ENCODE measurements at regions not wholly inside any gene's neighbourhood (a gene's known extent, or its start where the extent isn't known, plus 50 kb on each side); places are given as distances from the start of the nearest gene placed in this dataset.

GRCh38 chr3:103662591-103662990 is 1227.8 kb downstream of the ZPLD1 start:
- ATAC-seq (replicated peaks; ENCODE audit: extremely low read depth, poor library complexity, severe bottlenecking): no peak
- Mint-ChIP-seq H3K4me3 (no peak overlapping the region), H3K36me3 (ENCODE audit: insufficient read depth) (peaks cover 2% of the 10 kb centered on the region), H3K27ac (ENCODE audit: low read depth) (no peak overlapping the region), H3K4me1 (no peaks in the 10 kb centered on the region), H3K9me3 (peaks cover 11% of the 10 kb centered on the region), H3K27me3 (no peaks in the 10 kb centered on the region)
- no peak for DNase-seq (ENCODE audit: low spot score in 2 of 2)

DNA sequence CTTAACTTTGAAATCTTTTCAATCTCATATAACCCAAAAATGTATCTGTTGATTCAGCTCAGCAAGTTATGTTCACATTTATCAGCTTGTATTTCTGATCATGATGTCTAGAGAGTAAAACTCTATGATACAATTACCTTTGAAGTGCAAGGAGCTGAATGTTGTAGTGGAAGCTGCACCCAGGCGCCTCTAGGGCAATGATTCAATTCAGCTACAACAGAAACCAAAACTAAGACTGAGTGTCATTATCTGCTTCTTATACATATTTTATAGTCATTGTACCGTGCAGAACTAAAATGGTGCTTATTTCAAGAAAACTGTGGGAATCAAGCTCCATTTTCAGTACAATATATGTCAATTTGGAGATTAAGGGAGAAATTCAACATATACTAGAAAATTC is 1237.5 kb downstream of the ZPLD1 start:
- Mint-ChIP-seq H3K27me3 (no peaks in the 10 kb centered on the region), H3K9me3 (no peaks in the 10 kb centered on the region), H3K4me1 (no peaks in the 10 kb centered on the region), H3K4me3 (no peak overlapping the region), H3K27ac (ENCODE audit: low read depth) (no peak overlapping the region), H3K36me3 (ENCODE audit: insufficient read depth) (peaks cover 1% of the 10 kb centered on the region)
- no peak for DNase-seq (ENCODE audit: low spot score in 2 of 2)
- ATAC-seq (replicated peaks; ENCODE audit: extremely low read depth, poor library complexity, severe bottlenecking): no peak

- Mint-ChIP-seq H3K27ac (ENCODE audit: low read depth) (no peak overlapping the region), H3K4me1 (no peaks in the 10 kb centered on the region), H3K27me3 (no peaks in the 10 kb centered on the region), H3K9me3 (no peaks in the 10 kb centered on the region), H3K36me3 (ENCODE audit: insufficient read depth) (no peaks in the 10 kb centered on the region), H3K4me3 (no peak overlapping the region)
- DNase-seq (ENCODE audit: low spot score in 2 of 2) (no peak), ATAC-seq (replicated peaks; ENCODE audit: extremely low read depth, poor library complexity, severe bottlenecking) (no peak)
Observed at GRCh38 chr3:103684904-103685303, 1250.1 kb downstream of the ZPLD1 start.

GRCh38 chr3:103685939-103686338 is 1251.1 kb downstream of the ZPLD1 start:
- Mint-ChIP-seq H3K4me1 (no peaks in the 10 kb centered on the region), H3K9me3 (peaks cover under 1% of the 10 kb centered on the region), H3K27me3 (no peaks in the 10 kb centered on the region), H3K36me3 (ENCODE audit: insufficient read depth) (no peaks in the 10 kb centered on the region), H3K27ac (ENCODE audit: low read depth) (no peak overlapping the region), H3K4me3 (no peak overlapping the region)
- no peak for DNase-seq (ENCODE audit: low spot score in 2 of 2)
- no peak for ATAC-seq (replicated peaks; ENCODE audit: extremely low read depth, poor library complexity, severe bottlenecking)

- Mint-ChIP-seq H3K27ac (ENCODE audit: low read depth) (no peak overlapping the region), H3K9me3 (peaks cover 12% of the 10 kb centered on the region), H3K36me3 (ENCODE audit: insufficient read depth) (no peaks in the 10 kb centered on the region), H3K27me3 (no peaks in the 10 kb centered on the region), H3K4me1 (no peaks in the 10 kb centered on the region), H3K4me3 (no peak overlapping the region)
- ATAC-seq (replicated peaks; ENCODE audit: extremely low read depth, poor library complexity, severe bottlenecking) (no peak), DNase-seq (ENCODE audit: low spot score in 2 of 2) (no peak)
Observed at GRCh38 chr3:103690536-103690935, 1255.7 kb downstream of the ZPLD1 start.

DNA sequence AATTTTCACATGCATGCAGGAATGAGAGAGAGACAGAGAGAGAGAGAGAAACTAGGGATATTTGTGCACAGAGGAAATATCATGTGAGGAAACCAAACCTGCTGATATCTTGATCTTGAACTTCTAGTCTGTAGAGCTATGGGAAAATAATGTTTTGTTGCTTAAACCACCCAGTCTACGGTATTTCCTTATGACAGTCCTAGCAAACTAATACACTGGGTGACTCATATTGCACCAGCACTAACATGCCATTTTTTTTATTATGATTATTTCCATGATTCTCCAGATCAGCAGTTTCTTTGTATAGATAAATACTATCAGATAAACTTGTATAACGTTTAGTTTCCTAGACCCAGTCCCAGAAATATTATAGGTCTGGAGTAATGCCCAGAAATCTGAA is 1259.0 kb downstream of the ZPLD1 start:
- no peak for ATAC-seq (replicated peaks; ENCODE audit: extremely low read depth, poor library complexity, severe bottlenecking)
- DNase-seq (ENCODE audit: low spot score in 2 of 2): no peak
- Mint-ChIP-seq H3K36me3 (ENCODE audit: insufficient read depth) (no peaks in the 10 kb centered on the region), H3K27me3 (no peaks in the 10 kb centered on the region), H3K27ac (ENCODE audit: low read depth) (no peak overlapping the region), H3K9me3 (peaks cover 18% of the 10 kb centered on the region), H3K4me1 (no peaks in the 10 kb centered on the region), H3K4me3 (no peak overlapping the region)

DNA sequence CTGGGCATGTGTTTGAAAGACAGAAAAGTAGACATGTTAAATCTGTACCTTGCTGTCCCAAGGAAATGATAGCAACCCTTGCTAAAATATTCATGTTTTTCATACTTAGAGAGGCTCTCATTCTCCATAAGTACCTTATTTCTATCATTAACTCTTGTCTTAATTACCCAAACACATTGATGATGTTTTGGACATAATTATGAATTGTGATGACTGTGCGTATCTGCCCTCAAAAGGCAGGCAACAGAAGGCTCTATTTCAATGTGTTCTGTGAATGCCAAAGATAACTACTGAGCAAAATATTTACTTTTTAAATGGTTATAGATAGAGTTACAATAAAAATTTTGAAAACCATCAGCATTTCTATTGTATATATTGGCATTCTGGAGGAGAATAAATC is 1263.8 kb downstream of the ZPLD1 start:
- no peak overlapping the region for H3K27ac Mint-ChIP-seq (ENCODE audit: low read depth)
- no peak for DNase-seq (ENCODE audit: low spot score in 2 of 2)
- no peaks in the 10 kb centered on the region for H3K4me1 Mint-ChIP-seq
- H3K4me3 Mint-ChIP-seq: no peak overlapping the region
- no peak for ATAC-seq (replicated peaks; ENCODE audit: extremely low read depth, poor library complexity, severe bottlenecking)
- no peaks in the 10 kb centered on the region for H3K27me3 Mint-ChIP-seq
- H3K9me3 Mint-ChIP-seq: peaks cover 6% of the 10 kb centered on the region
- no peaks in the 10 kb centered on the region for H3K36me3 Mint-ChIP-seq (ENCODE audit: insufficient read depth)

- H3K27me3 Mint-ChIP-seq: no peaks in the 10 kb centered on the region
- no peak for ATAC-seq (replicated peaks; ENCODE audit: extremely low read depth, poor library complexity, severe bottlenecking)
- H3K27ac Mint-ChIP-seq (ENCODE audit: low read depth): no peak overlapping the region
Observed at GRCh38 chr3:103699228-103699627, 1264.4 kb downstream of the ZPLD1 start.

DNA sequence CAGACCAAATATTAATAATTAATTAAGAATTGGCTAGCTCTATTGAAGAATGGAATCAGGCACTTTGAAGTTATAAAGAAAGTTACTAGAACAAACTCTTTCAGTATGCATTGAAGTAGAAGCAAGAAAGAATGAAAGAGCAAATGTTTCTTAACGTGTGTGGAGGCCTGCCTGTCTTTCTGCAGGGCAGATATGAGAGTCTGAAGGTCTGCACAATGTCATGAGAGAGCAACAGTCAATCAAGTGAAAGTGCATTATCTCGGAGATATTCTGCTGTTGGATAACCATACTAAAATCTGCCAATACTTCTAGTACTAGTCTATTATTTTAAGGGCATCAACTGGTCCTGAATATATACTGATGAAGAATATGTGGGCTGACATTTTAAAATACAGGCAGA is 1270.8 kb downstream of the ZPLD1 start:
- Mint-ChIP-seq H3K4me1 (no peaks in the 10 kb centered on the region), H3K36me3 (ENCODE audit: insufficient read depth) (peaks cover 1% of the 10 kb centered on the region), H3K4me3 (no peak overlapping the region), H3K27ac (ENCODE audit: low read depth) (no peak overlapping the region), H3K9me3 (no peaks in the 10 kb centered on the region), H3K27me3 (no peaks in the 10 kb centered on the region)
- no peak for ATAC-seq (replicated peaks; ENCODE audit: extremely low read depth, poor library complexity, severe bottlenecking)
- DNase-seq (ENCODE audit: low spot score in 2 of 2): no peak

More at GRCh38 chr3:103699228-103699627, 1264.4 kb downstream of the ZPLD1 start:
- Mint-ChIP-seq H3K4me1 (no peaks in the 10 kb centered on the region), H3K36me3 (ENCODE audit: insufficient read depth) (no peaks in the 10 kb centered on the region), H3K9me3 (peaks cover 6% of the 10 kb centered on the region), H3K4me3 (no peak overlapping the region)
- DNase-seq (ENCODE audit: low spot score in 2 of 2): no peak

- Mint-ChIP-seq H3K27me3 (no peaks in the 10 kb centered on the region), H3K27ac (ENCODE audit: low read depth) (no peak overlapping the region), H3K9me3 (no peaks in the 10 kb centered on the region), H3K4me1 (no peaks in the 10 kb centered on the region), H3K36me3 (ENCODE audit: insufficient read depth) (peaks cover 1% of the 10 kb centered on the region), H3K4me3 (no peak overlapping the region)
- DNase-seq (ENCODE audit: low spot score in 2 of 2) (no peak), ATAC-seq (replicated peaks; ENCODE audit: extremely low read depth, poor library complexity, severe bottlenecking) (no peak)
Observed at GRCh38 chr3:103706671-103707070, 1271.9 kb downstream of the ZPLD1 start.

DNA sequence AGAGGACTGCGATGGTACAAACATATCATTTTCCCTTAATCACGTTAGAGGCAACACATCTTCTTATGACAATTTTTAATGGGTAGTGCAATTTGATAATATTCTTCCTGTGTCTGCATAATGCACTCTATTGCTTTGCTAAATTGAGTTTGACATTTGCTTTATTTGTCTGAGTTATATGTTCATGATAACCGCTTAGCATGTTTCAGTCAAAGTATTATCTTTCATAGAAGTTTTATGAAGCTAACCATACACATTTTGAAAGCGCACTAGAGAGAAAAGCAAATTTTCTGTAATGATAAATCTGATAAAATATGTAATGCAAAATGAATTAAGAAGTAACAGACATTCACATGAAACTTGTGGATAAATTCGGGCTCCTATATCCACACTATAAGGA is 1276.9 kb downstream of the ZPLD1 start:
- DNase-seq (ENCODE audit: low spot score in 2 of 2): no peak
- no peaks in the 10 kb centered on the region for H3K27me3 Mint-ChIP-seq
- ATAC-seq (replicated peaks; ENCODE audit: extremely low read depth, poor library complexity, severe bottlenecking): no peak
- H3K9me3 Mint-ChIP-seq: peaks cover 6% of the 10 kb centered on the region
- no peak overlapping the region for H3K4me3 Mint-ChIP-seq
- H3K4me1 Mint-ChIP-seq: no peaks in the 10 kb centered on the region
- no peaks in the 10 kb centered on the region for H3K36me3 Mint-ChIP-seq (ENCODE audit: insufficient read depth)
- no peak overlapping the region for H3K27ac Mint-ChIP-seq (ENCODE audit: low read depth)

GRCh38 chr3:103712320-103713008 is 1277.6 kb downstream of the ZPLD1 start:
- ATAC-seq (replicated peaks; ENCODE audit: extremely low read depth, poor library complexity, severe bottlenecking): no peak
- no peak overlapping the region for H3K4me3 Mint-ChIP-seq
- H3K4me1 Mint-ChIP-seq: no peaks in the 10 kb centered on the region
- no peaks in the 10 kb centered on the region for H3K36me3 Mint-ChIP-seq (ENCODE audit: insufficient read depth)
- peaks cover 8% of the 10 kb centered on the region for H3K9me3 Mint-ChIP-seq
- H3K27ac Mint-ChIP-seq (ENCODE audit: low read depth): no peak overlapping the region
- DNase-seq (ENCODE audit: low spot score in 2 of 2): no peak
- H3K27me3 Mint-ChIP-seq: no peaks in the 10 kb centered on the region

- Mint-ChIP-seq H3K36me3 (ENCODE audit: insufficient read depth) (no peaks in the 10 kb centered on the region), H3K4me3 (no peak overlapping the region), H3K9me3 (peaks cover 4% of the 10 kb centered on the region), H3K27ac (ENCODE audit: low read depth) (no peak overlapping the region), H3K27me3 (no peaks in the 10 kb centered on the region), H3K4me1 (no peaks in the 10 kb centered on the region)
- ATAC-seq (replicated peaks; ENCODE audit: extremely low read depth, poor library complexity, severe bottlenecking) (no peak), DNase-seq (ENCODE audit: low spot score in 2 of 2) (no peak)
Observed at GRCh38 chr3:103729547-103729946, 1294.7 kb downstream of the ZPLD1 start.
